GM23338 (cell line): ENCODE measurements at regions not wholly inside any gene's neighbourhood (a gene's known extent, or its start where the extent isn't known, plus 50 kb on each side); places are given as distances from the start of the nearest gene placed in this dataset.
"Not testable (repeated sequence)": the region's sequence is repeated elsewhere in the genome, so short reads cannot be mapped to it uniquely, and the experiment has no call there.

Experiments
- ATAC-seq: fragments of 200-7000 bp; cut with Tn5 transposase; 3 replicates; pipeline ENCODE4 v1.9.1; 2020
- DNase-seq: peaks from one replicate; pipeline ENCODE4 v3.0.0-alpha.2; 2015; ENCODE audit warnings: low spot score
- H2AFZ ChIP-seq: fragments of 200-600 bp; sonication (generic); 2 replicates; pipeline ENCODE4 v1.8.0; 2016; ENCODE audit warnings: antibody characterized with exemption, mild to moderate bottlenecking, moderate library complexity
- H3F3A ChIP-seq: fragments of 200-600 bp; sonication (generic); replicated peaks from 2 replicates; pipeline ENCODE4 v1.8.0; 2017; ENCODE audit warnings: antibody characterized with exemption, mixed run types, low read depth
- H3K27ac ChIP-seq: fragments of 200-600 bp; sonication (generic); 2 replicates; pipeline ENCODE4 v1.6.1; 2016; ENCODE audit warnings: low read depth
- H3K27me3 ChIP-seq: fragments of 200-600 bp; sonication (generic); 2 replicates; pipeline ENCODE4 v1.8.0; 2016; ENCODE audit warnings: mild to moderate bottlenecking, mixed run types, moderate library complexity; ENCODE audit not compliant: insufficient read depth
- H3K36me3 ChIP-seq: fragments of 200-600 bp; sonication (generic); 2 replicates; pipeline ENCODE4 v1.8.0; 2016; ENCODE audit warnings: mild to moderate bottlenecking; ENCODE audit not compliant: insufficient read depth
- H3K4me1 ChIP-seq: fragments of 200-600 bp; sonication (generic); 2 replicates; pipeline ENCODE4 v1.8.0; 2016; ENCODE audit warnings: mild to moderate bottlenecking, moderate library complexity; ENCODE audit not compliant: insufficient read depth
- H3K4me2 ChIP-seq: fragments of 200-600 bp; sonication (generic); 2 replicates; pipeline ENCODE4 v1.7.1; 2017; ENCODE audit warnings: mixed run types
- H3K4me3 ChIP-seq: fragments of 200-600 bp; sonication (generic); 2 replicates; pipeline ENCODE4 v1.6.1; 2016; ENCODE audit warnings: mixed run types
- H3K79me2 ChIP-seq: fragments of 200-600 bp; sonication (generic); replicated peaks from 2 replicates; pipeline ENCODE4 v1.8.0; 2017; ENCODE audit warnings: mild to moderate bottlenecking; ENCODE audit not compliant: insufficient read depth
- H3K9me2 ChIP-seq: fragments of 200-600 bp; sonication (generic); 2 replicates; pipeline ENCODE4 v1.8.0; 2017; ENCODE audit not compliant: insufficient read depth
- H4K20me1 ChIP-seq: fragments of 200-600 bp; sonication (generic); replicated peaks from 2 replicates; pipeline ENCODE4 v1.8.0; 2017; ENCODE audit warnings: mild to moderate bottlenecking; ENCODE audit not compliant: insufficient read depth
- H3K27ac Mint-ChIP-seq: 2 replicates; pipeline ENCODE4 v1.8.0; 2020; ENCODE audit warnings: inconsistent platforms, mild to moderate bottlenecking, moderate library complexity, mixed read lengths
- H3K27me3 Mint-ChIP-seq: 3 replicates; pipeline ENCODE4 v1.8.0; 2022; ENCODE audit warnings: low read depth, mild to moderate bottlenecking, moderate library complexity, mixed read lengths, inconsistent platforms; ENCODE audit not compliant: insufficient read depth, poor library complexity
- H3K36me3 Mint-ChIP-seq: 3 replicates; pipeline ENCODE4 v1.8.0; 2021; ENCODE audit warnings: low read depth, mild to moderate bottlenecking, inconsistent platforms, moderate library complexity, mixed read lengths
- H3K4me1 Mint-ChIP-seq: 3 replicates; pipeline ENCODE4 v1.8.0; 2020; ENCODE audit warnings: mild to moderate bottlenecking, inconsistent platforms, mixed read lengths
- H3K4me3 Mint-ChIP-seq: 3 replicates; pipeline ENCODE4 v1.8.0; 2021; ENCODE audit warnings: moderate library complexity, mild to moderate bottlenecking, inconsistent platforms, mixed read lengths
- H3K9me3 Mint-ChIP-seq: 3 replicates; pipeline ENCODE4 v1.8.0; 2020; ENCODE audit warnings: moderate library complexity, mild to moderate bottlenecking, inconsistent platforms, mixed read lengths
- CREB1 ChIP-seq: fragments of 250-450 bp; sonication (Bioruptor Pico); IDR thresholded peaks from 2 replicates; pipeline ENCODE4 v1.5.0; 2020; ENCODE audit warnings: low read depth, mild to moderate bottlenecking, moderate library complexity
- EZH2phosphoT487 ChIP-seq: fragments of 200-600 bp; sonication (generic); IDR thresholded peaks from one replicate; pipeline ENCODE4 v1.8.1; 2018; ENCODE audit warnings: antibody characterized with exemption; ENCODE audit not compliant: unreplicated experiment
- JUNB ChIP-seq: IDR thresholded peaks from one replicate; pipeline ENCODE4 v1.6.1; 2016; ENCODE audit warnings: antibody characterized with exemption; ENCODE audit not compliant: unreplicated experiment
- NANOG ChIP-seq: IDR thresholded peaks from 2 replicates; pipeline ENCODE4 v1.6.1; 2016; ENCODE audit warnings: antibody characterized with exemption, borderline replicate concordance
- POLR2AphosphoS5 ChIP-seq: IDR thresholded peaks from 2 replicates; pipeline ENCODE4 v1.6.1; 2016; ENCODE audit warnings: antibody characterized with exemption, low read depth
- ZNF114 ChIP-seq: fragments of 250-450 bp; sonication (Bioruptor Pico); IDR thresholded peaks from 2 replicates; pipeline ENCODE4 v1.5.0; 2020; ENCODE audit warnings: mild to moderate bottlenecking, moderate library complexity
- ZNF331 ChIP-seq: fragments of 250-450 bp; sonication (Bioruptor Pico); IDR thresholded peaks from 2 replicates; pipeline ENCODE4 v1.5.0; 2020; ENCODE audit warnings: low read depth, mild to moderate bottlenecking, moderate library complexity
- TF ChIP-seq, protein P1 (sequence below): fragments of 250-450 bp; sonication (Bioruptor Pico); IDR thresholded peaks from 2 replicates; pipeline ENCODE4 v1.5.0; 2020; ENCODE audit warnings: mild to moderate bottlenecking, moderate library complexity
- TF ChIP-seq, protein P2 (sequence below), 2 experiments: fragments of 200-600 bp in 1 of 2; sonication (generic) in 1 of 2; conservative IDR thresholded peaks; 2 replicates each; pipeline versions ENCODE4 v1.5.1 to v1.6.1; 2016 to 2017; ENCODE audit warnings: antibody characterized with exemption in 2 of 2, low read depth in 2 of 2, mild to moderate bottlenecking in 2 of 2, moderate library complexity in 1 of 2
- TF ChIP-seq, protein P3 (sequence below): IDR thresholded peaks from one replicate; pipeline ENCODE4 v1.6.1; 2018; ENCODE audit warnings: antibody characterized with exemption; ENCODE audit not compliant: unreplicated experiment

DNA sequence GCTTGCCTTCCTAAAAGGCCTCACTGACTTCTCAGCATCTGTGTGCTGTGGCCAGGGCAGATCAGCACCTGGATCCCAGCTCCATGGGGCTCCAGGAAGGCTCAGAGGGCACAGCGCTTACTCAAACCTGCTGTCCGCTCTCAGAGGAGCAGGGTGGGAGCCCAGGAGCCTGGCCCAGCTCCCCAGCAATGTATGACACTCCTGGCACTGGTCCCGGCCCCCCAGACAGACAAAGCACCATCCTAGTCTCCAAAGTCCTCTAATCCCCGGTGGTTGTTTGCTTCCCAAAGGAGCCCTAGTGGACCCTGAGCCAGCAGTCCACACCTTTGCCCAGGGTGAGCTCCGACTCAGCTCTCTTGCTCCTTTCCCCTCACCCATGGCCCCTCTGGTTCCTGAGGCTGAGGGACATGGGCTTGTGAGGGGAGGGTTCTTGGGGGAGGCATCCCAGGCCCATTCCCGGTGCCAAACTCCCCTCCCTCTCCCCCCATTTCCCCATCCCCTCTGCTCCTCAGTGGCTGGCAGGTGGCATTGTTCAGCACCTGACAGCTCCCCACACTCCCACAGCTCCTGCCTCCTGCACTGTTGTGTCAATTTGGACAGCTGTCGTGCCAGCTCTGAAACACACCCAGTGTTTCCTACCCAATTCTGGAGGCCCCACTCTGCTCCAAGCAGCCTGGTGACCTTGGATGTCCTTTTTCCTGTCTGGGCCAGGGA is 164.3 kb downstream of the TRIM43 start:
- H3K4me1 Mint-ChIP-seq, H3K4me1 ChIP-seq, H3K36me3 Mint-ChIP-seq, H3F3A ChIP-seq, H3K27me3 Mint-ChIP-seq, H3K9me3 Mint-ChIP-seq, H3K27me3 ChIP-seq, H3K79me2 ChIP-seq, H3K36me3 ChIP-seq, DNase-seq, H3K4me2 ChIP-seq, H4K20me1 ChIP-seq, H2AFZ ChIP-seq, H3K27ac ChIP-seq, H3K4me3 ChIP-seq, H3K27ac Mint-ChIP-seq, H3K4me3 Mint-ChIP-seq, H3K9me2 ChIP-seq: not testable (repeated sequence)
- peak; percentile 57 for ATAC-seq

DNA sequence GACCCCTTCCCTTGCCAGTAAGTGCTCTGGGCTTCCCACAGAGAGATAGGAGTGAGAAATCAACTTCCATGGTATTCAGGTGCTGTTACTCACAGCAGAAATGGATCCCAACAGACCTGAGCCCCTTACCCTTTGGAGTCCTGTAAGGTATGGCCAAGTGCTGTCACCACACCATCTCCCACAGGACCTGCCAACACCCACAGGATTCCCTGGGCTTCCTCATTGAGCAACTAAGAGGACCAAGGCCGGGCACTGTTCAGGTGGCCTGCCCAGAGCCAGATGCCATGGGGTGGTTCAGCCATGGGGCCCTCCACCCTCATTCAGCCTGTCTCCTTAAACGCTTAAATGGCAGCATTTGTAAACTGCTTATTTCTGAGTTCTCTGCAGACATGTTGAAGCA is 166.2 kb downstream of the TRIM43 start:
- H3K79me2 ChIP-seq: no peaks in the 10 kb centered on the region
- H3F3A ChIP-seq: no peaks in the 10 kb centered on the region
- H2AFZ ChIP-seq: no peak overlapping the region
- H3K9me2 ChIP-seq: peaks cover 9% of the 10 kb centered on the region; the same call in 1 of the 2 replicates
- H3K4me1 Mint-ChIP-seq: no peaks in the 10 kb centered on the region
- H3K4me3 ChIP-seq: no peak overlapping the region
- DNase-seq (no peak), ATAC-seq (no peak)
- no peaks in the 10 kb centered on the region for H3K4me1 ChIP-seq
- H4K20me1 ChIP-seq: no peaks in the 10 kb centered on the region
- no peaks in the 10 kb centered on the region for H3K27me3 ChIP-seq
- H3K36me3 Mint-ChIP-seq: no peaks in the 10 kb centered on the region
- H3K27ac ChIP-seq: no peak overlapping the region
- H3K4me3 Mint-ChIP-seq: no peak overlapping the region
- H3K36me3 ChIP-seq: no peaks in the 10 kb centered on the region
- H3K9me3 Mint-ChIP-seq: no peaks in the 10 kb centered on the region
- H3K27ac Mint-ChIP-seq: no peak overlapping the region
- peaks cover 6% of the 10 kb centered on the region for H3K27me3 Mint-ChIP-seq
- no peak overlapping the region for H3K4me2 ChIP-seq
- TF ChIP-seq, protein P1, sequence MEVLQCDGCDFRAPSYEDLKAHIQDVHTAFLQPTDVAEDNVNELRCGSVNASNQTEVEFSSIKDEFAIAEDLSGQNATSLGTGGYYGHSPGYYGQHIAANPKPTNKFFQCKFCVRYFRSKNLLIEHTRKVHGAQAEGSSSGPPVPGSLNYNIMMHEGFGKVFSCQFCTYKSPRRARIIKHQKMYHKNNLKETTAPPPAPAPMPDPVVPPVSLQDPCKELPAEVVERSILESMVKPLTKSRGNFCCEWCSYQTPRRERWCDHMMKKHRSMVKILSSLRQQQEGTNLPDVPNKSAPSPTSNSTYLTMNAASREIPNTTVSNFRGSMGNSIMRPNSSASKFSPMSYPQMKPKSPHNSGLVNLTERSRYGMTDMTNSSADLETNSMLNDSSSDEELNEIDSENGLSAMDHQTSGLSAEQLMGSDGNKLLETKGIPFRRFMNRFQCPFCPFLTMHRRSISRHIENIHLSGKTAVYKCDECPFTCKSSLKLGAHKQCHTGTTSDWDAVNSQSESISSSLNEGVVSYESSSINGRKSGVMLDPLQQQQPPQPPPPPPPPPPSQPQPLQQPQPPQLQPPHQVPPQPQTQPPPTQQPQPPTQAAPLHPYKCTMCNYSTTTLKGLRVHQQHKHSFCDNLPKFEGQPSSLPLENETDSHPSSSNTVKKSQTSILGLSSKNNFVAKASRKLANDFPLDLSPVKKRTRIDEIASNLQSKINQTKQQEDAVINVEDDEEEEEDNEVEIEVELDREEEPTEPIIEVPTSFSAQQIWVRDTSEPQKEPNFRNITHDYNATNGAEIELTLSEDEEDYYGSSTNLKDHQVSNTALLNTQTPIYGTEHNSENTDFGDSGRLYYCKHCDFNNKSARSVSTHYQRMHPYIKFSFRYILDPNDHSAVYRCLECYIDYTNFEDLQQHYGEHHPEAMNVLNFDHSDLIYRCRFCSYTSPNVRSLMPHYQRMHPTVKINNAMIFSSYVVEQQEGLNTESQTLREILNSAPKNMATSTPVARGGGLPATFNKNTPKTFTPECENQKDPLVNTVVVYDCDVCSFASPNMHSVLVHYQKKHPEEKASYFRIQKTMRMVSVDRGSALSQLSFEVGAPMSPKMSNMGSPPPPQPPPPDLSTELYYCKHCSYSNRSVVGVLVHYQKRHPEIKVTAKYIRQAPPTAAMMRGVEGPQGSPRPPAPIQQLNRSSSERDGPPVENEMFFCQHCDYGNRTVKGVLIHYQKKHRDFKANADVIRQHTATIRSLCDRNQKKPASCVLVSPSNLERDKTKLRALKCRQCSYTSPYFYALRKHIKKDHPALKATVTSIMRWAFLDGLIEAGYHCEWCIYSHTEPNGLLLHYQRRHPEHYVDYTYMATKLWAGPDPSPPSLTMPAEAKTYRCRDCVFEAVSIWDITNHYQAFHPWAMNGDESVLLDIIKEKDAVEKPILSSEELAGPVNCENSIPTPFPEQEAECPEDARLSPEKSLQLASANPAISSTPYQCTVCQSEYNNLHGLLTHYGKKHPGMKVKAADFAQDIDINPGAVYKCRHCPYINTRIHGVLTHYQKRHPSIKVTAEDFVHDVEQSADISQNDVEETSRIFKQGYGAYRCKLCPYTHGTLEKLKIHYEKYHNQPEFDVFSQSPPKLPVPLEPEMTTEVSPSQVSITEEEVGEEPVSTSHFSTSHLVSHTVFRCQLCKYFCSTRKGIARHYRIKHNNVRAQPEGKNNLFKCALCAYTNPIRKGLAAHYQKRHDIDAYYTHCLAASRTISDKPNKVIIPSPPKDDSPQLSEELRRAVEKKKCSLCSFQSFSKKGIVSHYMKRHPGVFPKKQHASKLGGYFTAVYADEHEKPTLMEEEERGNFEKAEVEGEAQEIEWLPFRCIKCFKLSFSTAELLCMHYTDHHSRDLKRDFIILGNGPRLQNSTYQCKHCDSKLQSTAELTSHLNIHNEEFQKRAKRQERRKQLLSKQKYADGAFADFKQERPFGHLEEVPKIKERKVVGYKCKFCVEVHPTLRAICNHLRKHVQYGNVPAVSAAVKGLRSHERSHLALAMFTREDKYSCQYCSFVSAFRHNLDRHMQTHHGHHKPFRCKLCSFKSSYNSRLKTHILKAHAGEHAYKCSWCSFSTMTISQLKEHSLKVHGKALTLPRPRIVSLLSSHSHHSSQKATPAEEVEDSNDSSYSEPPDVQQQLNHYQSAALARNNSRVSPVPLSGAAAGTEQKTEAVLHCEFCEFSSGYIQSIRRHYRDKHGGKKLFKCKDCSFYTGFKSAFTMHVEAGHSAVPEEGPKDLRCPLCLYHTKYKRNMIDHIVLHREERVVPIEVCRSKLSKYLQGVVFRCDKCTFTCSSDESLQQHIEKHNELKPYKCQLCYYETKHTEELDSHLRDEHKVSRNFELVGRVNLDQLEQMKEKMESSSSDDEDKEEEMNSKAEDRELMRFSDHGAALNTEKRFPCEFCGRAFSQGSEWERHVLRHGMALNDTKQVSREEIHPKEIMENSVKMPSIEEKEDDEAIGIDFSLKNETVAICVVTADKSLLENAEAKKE (CRISPR knock-in tag): no peak
- no peak for TF ChIP-seq NANOG
- no peak for TF ChIP-seq JUNB
- TF ChIP-seq POLR2AphosphoS5: no peak
- no peak for TF ChIP-seq CREB1 (CRISPR knock-in tag)
- TF ChIP-seq ZNF114 (CRISPR knock-in tag): no peak
- TF ChIP-seq EZH2phosphoT487: no peak
- TF ChIP-seq ZNF331 (CRISPR knock-in tag): no peak
- TF ChIP-seq, protein P2, sequence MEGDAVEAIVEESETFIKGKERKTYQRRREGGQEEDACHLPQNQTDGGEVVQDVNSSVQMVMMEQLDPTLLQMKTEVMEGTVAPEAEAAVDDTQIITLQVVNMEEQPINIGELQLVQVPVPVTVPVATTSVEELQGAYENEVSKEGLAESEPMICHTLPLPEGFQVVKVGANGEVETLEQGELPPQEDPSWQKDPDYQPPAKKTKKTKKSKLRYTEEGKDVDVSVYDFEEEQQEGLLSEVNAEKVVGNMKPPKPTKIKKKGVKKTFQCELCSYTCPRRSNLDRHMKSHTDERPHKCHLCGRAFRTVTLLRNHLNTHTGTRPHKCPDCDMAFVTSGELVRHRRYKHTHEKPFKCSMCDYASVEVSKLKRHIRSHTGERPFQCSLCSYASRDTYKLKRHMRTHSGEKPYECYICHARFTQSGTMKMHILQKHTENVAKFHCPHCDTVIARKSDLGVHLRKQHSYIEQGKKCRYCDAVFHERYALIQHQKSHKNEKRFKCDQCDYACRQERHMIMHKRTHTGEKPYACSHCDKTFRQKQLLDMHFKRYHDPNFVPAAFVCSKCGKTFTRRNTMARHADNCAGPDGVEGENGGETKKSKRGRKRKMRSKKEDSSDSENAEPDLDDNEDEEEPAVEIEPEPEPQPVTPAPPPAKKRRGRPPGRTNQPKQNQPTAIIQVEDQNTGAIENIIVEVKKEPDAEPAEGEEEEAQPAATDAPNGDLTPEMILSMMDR (conservative IDR thresholded peaks at IDR 0.05; ENCODE audit: low read depth in 2 of 2): no peak
- TF ChIP-seq, protein P3, sequence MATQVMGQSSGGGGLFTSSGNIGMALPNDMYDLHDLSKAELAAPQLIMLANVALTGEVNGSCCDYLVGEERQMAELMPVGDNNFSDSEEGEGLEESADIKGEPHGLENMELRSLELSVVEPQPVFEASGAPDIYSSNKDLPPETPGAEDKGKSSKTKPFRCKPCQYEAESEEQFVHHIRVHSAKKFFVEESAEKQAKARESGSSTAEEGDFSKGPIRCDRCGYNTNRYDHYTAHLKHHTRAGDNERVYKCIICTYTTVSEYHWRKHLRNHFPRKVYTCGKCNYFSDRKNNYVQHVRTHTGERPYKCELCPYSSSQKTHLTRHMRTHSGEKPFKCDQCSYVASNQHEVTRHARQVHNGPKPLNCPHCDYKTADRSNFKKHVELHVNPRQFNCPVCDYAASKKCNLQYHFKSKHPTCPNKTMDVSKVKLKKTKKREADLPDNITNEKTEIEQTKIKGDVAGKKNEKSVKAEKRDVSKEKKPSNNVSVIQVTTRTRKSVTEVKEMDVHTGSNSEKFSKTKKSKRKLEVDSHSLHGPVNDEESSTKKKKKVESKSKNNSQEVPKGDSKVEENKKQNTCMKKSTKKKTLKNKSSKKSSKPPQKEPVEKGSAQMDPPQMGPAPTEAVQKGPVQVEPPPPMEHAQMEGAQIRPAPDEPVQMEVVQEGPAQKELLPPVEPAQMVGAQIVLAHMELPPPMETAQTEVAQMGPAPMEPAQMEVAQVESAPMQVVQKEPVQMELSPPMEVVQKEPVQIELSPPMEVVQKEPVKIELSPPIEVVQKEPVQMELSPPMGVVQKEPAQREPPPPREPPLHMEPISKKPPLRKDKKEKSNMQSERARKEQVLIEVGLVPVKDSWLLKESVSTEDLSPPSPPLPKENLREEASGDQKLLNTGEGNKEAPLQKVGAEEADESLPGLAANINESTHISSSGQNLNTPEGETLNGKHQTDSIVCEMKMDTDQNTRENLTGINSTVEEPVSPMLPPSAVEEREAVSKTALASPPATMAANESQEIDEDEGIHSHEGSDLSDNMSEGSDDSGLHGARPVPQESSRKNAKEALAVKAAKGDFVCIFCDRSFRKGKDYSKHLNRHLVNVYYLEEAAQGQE: no peak
